BE2C (cell line): ENCODE measurements at regions not wholly inside any gene's neighbourhood (a gene's known extent, or its start where the extent isn't known, plus 50 kb on each side); places are given as distances from the start of the nearest gene placed in this dataset.

ENCODE experiments used
- DNase-seq: peaks from one replicate; pipeline ENCODE4 v3.0.0-alpha.2; 2020
- H3K27me3 ChIP-seq: fragments of 250-450 bp; sonication (Bioruptor Pico); 2 replicates; pipeline ENCODE4 v1.5.1; 2020; ENCODE audit warnings: mild to moderate bottlenecking
- H3K36me3 ChIP-seq: fragments of 250-450 bp; sonication (Bioruptor Pico); 2 replicates; pipeline ENCODE4 v1.5.1; 2020; ENCODE audit warnings: mild to moderate bottlenecking
- H3K4me1 ChIP-seq: fragments of 250-450 bp; sonication (Bioruptor Pico); 2 replicates; pipeline ENCODE4 v1.5.1; 2020
- H3K4me3 ChIP-seq: 2 replicates; pipeline ENCODE4 v1.5.1; 2011; ENCODE audit warnings: low read depth, low read length
- H3K9me3 ChIP-seq: fragments of 250-450 bp; sonication (Bioruptor Pico); 2 replicates; pipeline ENCODE4 v1.5.1; 2020
- TF ChIP-seq, protein P1 (sequence below): IDR thresholded peaks from 2 replicates; pipeline ENCODE4 v1.5.1; 2012; ENCODE audit warnings: mild to moderate bottlenecking, low read depth, low read length

DNA sequence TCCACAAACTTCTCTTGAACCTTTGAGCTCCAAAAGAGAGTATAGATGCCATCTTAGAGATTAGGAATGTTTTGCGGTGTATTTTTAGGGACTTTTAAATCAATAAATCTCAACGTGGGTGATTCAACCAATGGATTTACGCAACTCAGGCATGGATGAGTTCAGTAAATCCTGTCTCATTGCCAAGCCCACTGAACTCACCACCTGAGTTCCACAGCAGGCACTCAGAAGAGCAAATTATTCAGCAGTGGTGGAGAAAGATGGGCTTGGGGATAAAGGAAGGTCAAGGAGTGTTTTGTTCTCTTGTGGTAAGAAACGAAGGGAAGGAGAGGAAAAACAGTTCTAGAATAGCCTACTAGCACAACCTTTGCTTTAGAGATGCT lies 68.7 kb upstream of the HMGA2 start:
- no peak for DNase-seq
- Histone ChIP-seq H3K36me3 (no peaks in the 10 kb centered on the region), H3K9me3 (no peaks in the 10 kb centered on the region), H3K27me3 (no peaks in the 10 kb centered on the region), H3K4me3 (no peak overlapping the region), H3K4me1 (no peaks in the 10 kb centered on the region)
- TF ChIP-seq, protein P1, sequence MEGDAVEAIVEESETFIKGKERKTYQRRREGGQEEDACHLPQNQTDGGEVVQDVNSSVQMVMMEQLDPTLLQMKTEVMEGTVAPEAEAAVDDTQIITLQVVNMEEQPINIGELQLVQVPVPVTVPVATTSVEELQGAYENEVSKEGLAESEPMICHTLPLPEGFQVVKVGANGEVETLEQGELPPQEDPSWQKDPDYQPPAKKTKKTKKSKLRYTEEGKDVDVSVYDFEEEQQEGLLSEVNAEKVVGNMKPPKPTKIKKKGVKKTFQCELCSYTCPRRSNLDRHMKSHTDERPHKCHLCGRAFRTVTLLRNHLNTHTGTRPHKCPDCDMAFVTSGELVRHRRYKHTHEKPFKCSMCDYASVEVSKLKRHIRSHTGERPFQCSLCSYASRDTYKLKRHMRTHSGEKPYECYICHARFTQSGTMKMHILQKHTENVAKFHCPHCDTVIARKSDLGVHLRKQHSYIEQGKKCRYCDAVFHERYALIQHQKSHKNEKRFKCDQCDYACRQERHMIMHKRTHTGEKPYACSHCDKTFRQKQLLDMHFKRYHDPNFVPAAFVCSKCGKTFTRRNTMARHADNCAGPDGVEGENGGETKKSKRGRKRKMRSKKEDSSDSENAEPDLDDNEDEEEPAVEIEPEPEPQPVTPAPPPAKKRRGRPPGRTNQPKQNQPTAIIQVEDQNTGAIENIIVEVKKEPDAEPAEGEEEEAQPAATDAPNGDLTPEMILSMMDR = no peak

DNA sequence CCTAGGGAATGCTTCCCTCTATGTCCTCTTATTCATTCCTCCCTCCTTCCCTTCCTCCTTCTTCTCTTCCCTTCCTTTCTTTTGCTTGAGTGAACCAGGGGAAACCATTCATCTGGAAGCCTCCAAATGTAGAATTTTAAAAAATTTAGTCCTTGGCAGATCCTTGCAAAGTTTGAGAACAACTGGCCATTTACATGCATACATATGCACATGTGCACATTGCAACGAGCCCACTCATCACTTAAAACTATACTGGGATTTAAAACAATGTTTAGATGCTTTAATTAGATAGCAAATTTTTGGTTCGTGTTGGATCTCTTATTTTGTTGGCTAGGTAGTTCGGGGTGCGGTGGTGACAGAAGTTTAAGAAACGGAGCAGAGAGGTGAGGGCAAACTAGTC lies 68.0 kb upstream of the HMGA2 start:
- TF ChIP-seq, protein P1 = no peak
- DNase-seq = no peak

DNA sequence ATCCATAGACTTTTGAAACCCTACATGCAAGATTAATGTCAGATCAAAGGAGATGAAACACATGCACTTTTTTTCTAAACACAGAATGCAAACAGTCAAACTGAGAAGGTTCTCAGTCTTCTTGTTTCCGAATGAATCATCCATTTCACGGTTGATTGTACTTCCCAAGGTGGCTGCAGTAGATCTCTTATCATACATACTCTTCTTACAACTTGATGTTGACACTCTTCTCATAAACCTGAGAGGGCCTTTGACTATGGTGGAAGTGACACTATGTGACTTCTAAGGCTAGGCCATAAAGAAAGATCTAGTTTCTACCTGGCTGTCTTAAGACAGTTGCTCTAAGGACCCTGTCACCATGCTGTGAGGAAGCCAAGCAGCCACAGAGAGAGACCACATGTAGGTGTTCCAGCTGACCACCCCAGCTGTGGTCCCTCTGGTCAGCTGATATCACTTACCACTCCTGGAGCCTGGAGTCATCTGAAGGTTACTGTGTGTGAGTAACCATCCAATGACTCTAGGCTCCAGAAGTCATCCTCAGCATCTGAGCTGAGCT lies 67.2 kb upstream of the HMGA2 start:
- TF ChIP-seq, protein P1 = no peak
- no peak for DNase-seq
- Histone ChIP-seq H3K36me3 (no peaks in the 10 kb centered on the region), H3K27me3 (no peaks in the 10 kb centered on the region), H3K9me3 (no peaks in the 10 kb centered on the region), H3K4me1 (no peaks in the 10 kb centered on the region), H3K4me3 (no peak overlapping the region)

More for the DNA sequence above, 68.0 kb upstream of the HMGA2 start:
- H3K9me3 ChIP-seq = no peaks in the 10 kb centered on the region
- no peak overlapping the region for H3K4me3 ChIP-seq
- H3K36me3 ChIP-seq = no peaks in the 10 kb centered on the region
- H3K4me1 ChIP-seq = no peaks in the 10 kb centered on the region
- no peaks in the 10 kb centered on the region for H3K27me3 ChIP-seq

DNA sequence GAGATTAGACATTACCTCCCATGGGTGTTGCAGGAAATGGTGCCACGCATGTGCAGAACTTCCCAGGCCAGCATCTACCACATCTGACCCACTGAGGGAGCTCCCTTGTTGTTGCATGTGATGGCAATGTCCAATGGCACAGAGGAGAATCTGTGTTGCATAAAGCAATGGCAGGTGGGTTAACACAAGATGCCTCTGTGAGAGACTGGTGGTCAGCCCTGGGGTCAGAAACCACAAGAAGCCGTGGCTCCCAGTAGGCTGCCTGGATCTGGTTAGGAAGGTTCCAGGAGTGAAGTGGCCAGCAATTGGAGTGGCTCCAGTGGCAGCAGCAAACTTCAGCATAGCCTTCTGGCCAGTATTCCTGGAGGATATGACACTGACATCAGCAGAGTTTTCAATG lies 65.9 kb upstream of the HMGA2 start:
- TF ChIP-seq, protein P1 = no peak
- H3K9me3 ChIP-seq = no peaks in the 10 kb centered on the region

DNA sequence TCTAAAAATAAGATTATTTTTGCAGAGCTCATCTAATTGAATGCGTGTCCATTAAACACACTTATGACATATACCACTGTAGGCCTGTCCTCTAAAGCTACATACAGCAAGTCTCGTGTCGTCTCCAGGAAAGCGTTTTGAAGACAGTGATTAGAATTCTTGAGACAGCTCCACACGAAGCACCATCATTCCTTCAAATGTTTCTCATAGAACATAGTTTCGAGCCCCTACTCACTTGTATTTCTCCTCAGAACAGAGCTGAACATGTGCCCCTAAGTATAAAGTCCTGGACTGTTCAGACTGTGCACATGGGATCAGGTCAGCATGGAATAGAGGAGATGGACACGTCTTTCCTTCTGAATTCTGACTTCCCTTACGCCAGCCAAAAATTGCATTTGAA lies 64.5 kb upstream of the HMGA2 start:
- no peaks in the 10 kb centered on the region for H3K4me1 ChIP-seq
- TF ChIP-seq, protein P1 = no peak
- H3K27me3 ChIP-seq = no peaks in the 10 kb centered on the region
- DNase-seq = no peak
- H3K9me3 ChIP-seq = no peaks in the 10 kb centered on the region
- no peak overlapping the region for H3K4me3 ChIP-seq
- no peaks in the 10 kb centered on the region for H3K36me3 ChIP-seq

More for the DNA sequence above, 65.9 kb upstream of the HMGA2 start:
- H3K36me3 ChIP-seq = no peaks in the 10 kb centered on the region
- H3K4me3 ChIP-seq = no peak overlapping the region
- no peaks in the 10 kb centered on the region for H3K27me3 ChIP-seq
- H3K4me1 ChIP-seq = no peaks in the 10 kb centered on the region
- no peak for DNase-seq

DNA sequence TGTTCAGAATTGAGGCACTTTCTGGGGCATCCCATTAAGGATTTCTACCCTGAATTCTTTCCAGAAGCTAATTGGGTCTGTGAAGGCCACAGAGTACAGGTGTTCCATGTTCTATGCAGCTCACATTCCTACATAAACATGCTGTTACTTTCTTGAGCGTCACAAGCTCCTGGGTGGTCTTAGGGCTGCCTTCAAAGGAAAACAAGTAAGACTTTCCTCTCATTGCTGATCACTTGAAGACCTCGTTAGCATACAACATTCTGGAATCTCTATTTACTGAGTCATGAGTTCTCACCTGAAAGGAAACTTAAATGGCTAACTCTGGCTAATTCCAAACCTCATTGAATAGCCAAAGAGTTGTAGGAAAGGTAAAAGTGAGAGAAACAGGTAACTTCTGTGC lies 63.0 kb upstream of the HMGA2 start:
- no peaks in the 10 kb centered on the region for H3K27me3 ChIP-seq
- H3K4me3 ChIP-seq = no peak overlapping the region
- no peak for DNase-seq
- H3K4me1 ChIP-seq = no peaks in the 10 kb centered on the region
- H3K36me3 ChIP-seq = no peaks in the 10 kb centered on the region
- TF ChIP-seq, protein P1 = no peak
- no peaks in the 10 kb centered on the region for H3K9me3 ChIP-seq
